GM12874 (cell line): ENCODE measurements at regions not wholly inside any gene's neighbourhood (a gene's known extent, or its start where the extent isn't known, plus 50 kb on each side); places are given as distances from the start of the nearest gene placed in this dataset.

Source experiments
- CTCF ChIP-seq: IDR thresholded peaks from 2 replicates; pipeline ENCODE4 v1.5.1; 2011; ENCODE audit warnings: low read depth, mild to moderate bottlenecking, control low read depth, low read length, moderate library complexity; ENCODE audit not compliant: insufficient read depth

DNA sequence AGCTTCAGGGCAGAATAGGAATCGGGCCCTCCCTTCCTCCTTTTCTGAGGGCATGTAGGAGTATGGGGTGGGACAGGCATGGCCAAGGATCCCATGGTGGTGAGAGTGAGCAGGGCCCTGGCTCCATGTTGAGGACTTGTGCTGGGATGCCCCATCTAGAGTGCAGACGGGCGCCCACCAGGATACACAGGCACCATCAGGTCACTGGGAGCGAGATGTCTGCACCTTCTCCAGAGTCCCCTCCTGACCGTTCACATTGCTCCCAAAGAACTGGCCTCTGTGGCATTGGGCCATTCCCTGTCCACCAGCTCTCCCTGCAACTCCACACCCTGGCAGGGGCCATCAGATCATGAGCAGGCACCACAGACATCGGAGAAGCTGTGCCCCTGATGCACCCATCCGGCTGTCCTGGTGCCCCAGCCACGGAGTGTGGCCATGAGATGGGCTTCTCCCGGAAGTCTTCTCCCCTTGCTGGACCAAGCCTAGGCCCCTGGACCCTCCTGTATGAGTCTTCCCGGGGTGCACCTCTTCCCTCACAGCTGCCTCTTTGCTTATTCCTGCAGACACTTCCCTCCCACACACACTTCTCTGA is 195.0 kb downstream of the IRX2 start:
- TF ChIP-seq CTCF, result no peak

DNA sequence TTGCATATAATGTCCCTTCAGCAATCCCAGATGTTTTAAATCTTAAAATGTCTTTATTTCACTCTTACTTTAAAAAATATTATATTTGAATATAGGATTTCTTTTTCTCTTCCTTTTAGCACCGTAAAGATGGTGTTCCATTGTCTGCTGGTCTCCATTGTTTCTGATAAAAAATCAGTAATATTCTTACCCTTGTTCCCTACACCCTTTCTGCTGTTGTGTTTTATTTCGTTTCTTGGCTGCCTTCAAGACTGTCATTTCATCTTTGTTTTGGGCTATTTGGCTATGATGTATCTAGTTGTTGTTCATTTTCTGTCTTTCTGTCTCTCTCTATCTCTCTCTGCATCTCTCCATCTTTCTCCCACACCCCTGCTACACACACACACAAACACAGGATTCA is 197.9 kb downstream of the IRX2 start:
- no peak for TF ChIP-seq CTCF

GRCh38 chr5:2550509-2550908 is 201.0 kb downstream of the IRX2 start:
- TF ChIP-seq CTCF, result no peak

- TF ChIP-seq CTCF, result no peak
Measured at GRCh38 chr5:2549900-2550299, 201.6 kb downstream of the IRX2 start.

DNA sequence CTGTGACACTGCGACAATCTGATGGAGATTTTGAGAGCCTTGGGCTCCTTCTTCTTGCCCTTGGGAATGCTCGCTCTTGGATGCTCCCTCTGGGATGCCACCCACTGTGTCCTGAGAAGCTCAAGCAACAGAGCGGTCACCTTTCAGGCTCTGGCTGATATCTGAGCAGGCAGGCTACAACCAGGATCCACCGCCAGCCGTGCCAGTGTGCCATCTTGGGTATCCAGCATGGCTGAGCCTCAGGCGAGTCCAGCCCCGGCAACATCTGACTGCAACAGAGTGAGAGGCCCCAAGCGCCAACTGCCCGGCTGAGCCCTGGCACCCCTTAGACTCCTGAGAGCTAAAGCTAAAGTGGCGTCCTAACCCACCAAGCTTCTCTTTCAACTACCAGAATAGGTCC is 202.1 kb downstream of the IRX2 start:
- no peak for TF ChIP-seq CTCF

DNA sequence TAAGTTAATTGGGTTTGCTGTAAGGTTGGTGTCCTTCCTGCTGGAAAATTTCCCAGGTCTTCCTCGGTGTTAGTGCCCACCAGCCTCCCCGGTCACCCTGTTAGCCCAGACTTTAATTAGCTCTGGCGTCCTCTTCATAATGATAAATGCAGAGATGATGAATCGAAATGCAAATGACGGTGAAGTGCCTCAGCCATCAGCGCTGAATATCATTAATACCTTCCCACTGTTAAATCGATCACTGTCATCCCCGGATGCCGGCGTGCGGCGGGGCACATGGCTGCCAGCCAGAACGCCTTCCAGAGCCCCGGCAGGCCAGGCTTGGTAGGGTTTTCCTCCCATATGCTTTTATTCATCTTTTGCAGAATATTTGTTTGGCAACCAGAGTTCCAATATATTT is 204.5 kb downstream of the IRX2 start:
- no peak for TF ChIP-seq CTCF

GRCh38 chr5:2544003-2544402 is 207.5 kb downstream of the IRX2 start:
- TF ChIP-seq CTCF, result no peak

DNA sequence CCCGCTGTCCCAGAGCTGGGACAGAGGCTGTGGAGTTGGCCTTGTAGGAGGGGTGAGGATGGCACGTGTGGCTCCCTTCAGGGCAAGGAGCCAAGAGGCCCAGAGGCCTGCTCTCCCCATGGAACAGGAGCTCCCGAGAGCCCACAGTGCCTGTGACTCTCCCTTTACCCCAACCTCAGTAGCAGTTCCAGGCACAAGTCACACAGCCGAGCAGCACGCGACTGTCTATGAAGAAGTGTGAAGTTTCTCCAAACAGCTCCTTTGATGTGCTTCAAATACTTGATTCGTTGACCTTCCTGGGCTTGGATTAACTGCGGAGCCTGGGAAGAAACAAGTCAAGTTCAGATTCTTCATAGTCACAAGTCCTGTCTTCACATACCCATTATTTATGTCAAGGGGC is 208.7 kb downstream of the IRX2 start:
- TF ChIP-seq CTCF, result no peak
